ENCODE measurements at regions not wholly inside any gene's neighbourhood (a gene's known extent, or its start where the extent isn't known, plus 50 kb on each side); places are given as distances from the start of the nearest gene placed in this dataset.

DNA sequence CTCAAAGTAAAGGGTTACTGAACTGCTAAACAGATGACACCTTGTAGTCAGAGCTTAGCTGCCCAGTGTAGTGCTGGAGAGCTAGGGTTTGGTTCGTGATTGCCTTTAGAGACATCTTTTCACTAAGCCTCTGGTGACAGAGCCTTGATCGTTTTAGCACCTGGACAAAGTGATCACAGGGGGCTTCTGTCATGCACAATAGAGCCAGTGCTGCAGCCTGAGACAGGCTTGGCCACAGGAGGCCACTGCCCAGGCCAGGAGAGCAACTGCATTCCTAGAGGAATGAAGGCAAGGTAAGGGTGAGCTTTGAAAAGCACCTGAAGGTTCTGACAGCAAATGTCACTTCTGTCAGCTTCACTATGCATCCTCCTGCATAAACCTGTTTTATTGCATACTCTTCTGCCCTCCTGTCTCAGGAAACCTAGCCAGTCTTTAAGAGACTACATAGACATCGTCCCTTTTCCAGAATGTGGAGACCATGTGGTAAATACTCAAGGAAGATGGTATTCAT, 122.9 kb downstream of the NPY start:
- TF ChIP-seq, protein P1, sequence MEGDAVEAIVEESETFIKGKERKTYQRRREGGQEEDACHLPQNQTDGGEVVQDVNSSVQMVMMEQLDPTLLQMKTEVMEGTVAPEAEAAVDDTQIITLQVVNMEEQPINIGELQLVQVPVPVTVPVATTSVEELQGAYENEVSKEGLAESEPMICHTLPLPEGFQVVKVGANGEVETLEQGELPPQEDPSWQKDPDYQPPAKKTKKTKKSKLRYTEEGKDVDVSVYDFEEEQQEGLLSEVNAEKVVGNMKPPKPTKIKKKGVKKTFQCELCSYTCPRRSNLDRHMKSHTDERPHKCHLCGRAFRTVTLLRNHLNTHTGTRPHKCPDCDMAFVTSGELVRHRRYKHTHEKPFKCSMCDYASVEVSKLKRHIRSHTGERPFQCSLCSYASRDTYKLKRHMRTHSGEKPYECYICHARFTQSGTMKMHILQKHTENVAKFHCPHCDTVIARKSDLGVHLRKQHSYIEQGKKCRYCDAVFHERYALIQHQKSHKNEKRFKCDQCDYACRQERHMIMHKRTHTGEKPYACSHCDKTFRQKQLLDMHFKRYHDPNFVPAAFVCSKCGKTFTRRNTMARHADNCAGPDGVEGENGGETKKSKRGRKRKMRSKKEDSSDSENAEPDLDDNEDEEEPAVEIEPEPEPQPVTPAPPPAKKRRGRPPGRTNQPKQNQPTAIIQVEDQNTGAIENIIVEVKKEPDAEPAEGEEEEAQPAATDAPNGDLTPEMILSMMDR (IDR thresholded peaks at IDR 0.05): no peak
- TF ChIP-seq POLR2A (IDR thresholded peaks at IDR 0.05): no peak

Data from esophagus squamous epithelium (tissue), 4 donors.